MCF 10A (cell line): ENCODE measurements at regions not wholly inside any gene's neighbourhood (a gene's known extent, or its start where the extent isn't known, plus 50 kb on each side); places are given as distances from the start of the nearest gene placed in this dataset.

ENCODE experiments used
- BruUV-seq: library from RNA; stranded (reverse); fragments of 400-500 nt; replicated peaks from 2 replicates; lab custom pipeline; 2021; lab: Mats Ljungman, UMichigan
- CTCF ChIA-PET: fragments of 300-600 bp; sonication (Branson Sonifier 250); formaldehyde crosslinking; extraction: SDS; loops from one replicate; lab custom pipeline; 2021; ENCODE audit warnings: antibody characterized with exemption, inconsistent platforms; lab: Yijun Ruan, JAX
- POLR2A ChIA-PET: fragments of 300-600, 350-650 bp; sonication (Branson Sonifier 250); formaldehyde crosslinking; extraction: SDS; loops from one replicate; lab custom pipeline; 2020; ENCODE audit warnings: antibody characterized with exemption, inconsistent platforms; lab: Yijun Ruan, JAX
- DNase-seq: peaks from one replicate; pipeline ENCODE4 v3.0.0-alpha.2; 2018; ENCODE audit not compliant: unreplicated experiment
- H3K27ac Mint-ChIP-seq: one replicate; pipeline ENCODE4 v1.8.0; 2022; ENCODE audit warnings: mild to moderate bottlenecking, low read depth, mixed read lengths; ENCODE audit not compliant: unreplicated experiment
- H3K27me3 Mint-ChIP-seq: one replicate; pipeline ENCODE4 v1.8.0; 2022; ENCODE audit warnings: mixed read lengths; ENCODE audit not compliant: insufficient read depth, unreplicated experiment
- H3K36me3 Mint-ChIP-seq: one replicate; pipeline ENCODE4 v1.8.0; 2022; ENCODE audit warnings: mild to moderate bottlenecking, moderate library complexity, mixed read lengths; ENCODE audit not compliant: insufficient read depth, unreplicated experiment
- H3K4me1 Mint-ChIP-seq: one replicate; pipeline ENCODE4 v1.8.0; 2022; ENCODE audit warnings: mixed read lengths; ENCODE audit not compliant: insufficient read depth, unreplicated experiment
- H3K4me3 Mint-ChIP-seq: one replicate; pipeline ENCODE4 v1.8.0; 2022; ENCODE audit warnings: mild to moderate bottlenecking, moderate library complexity, mixed read lengths; ENCODE audit not compliant: unreplicated experiment
- H3K9me3 Mint-ChIP-seq: one replicate; pipeline ENCODE4 v1.8.0; 2022; ENCODE audit warnings: mixed read lengths; ENCODE audit not compliant: unreplicated experiment
- CTCF ChIP-seq: fragments of 200-600 bp; IDR thresholded peaks from one replicate; pipeline ENCODE4 v1.8.0; 2022; ENCODE audit warnings: antibody characterized with exemption, mild to moderate bottlenecking; ENCODE audit not compliant: unreplicated experiment
- intact Hi-C: fragments of 100-400 bp; cut with micrococcal nuclease; formaldehyde crosslinking; loops from 2 replicates; pipeline ENCODE4 v1.14.1; 2022

- ChIA-PET CTCF (no interaction called here), POLR2A (no interaction called here)
- no peaks in the 10 kb centered on the region for H3K9me3 Mint-ChIP-seq
- no peak for TF ChIP-seq CTCF
- BruUV-seq, result no TSS peak
- intact Hi-C loops, result no loop called here
- no peak overlapping the region for H3K4me3 Mint-ChIP-seq
- no peaks in the 10 kb centered on the region for H3K27me3 Mint-ChIP-seq
- DNase-seq, result no peak
- no peaks in the 10 kb centered on the region for H3K4me1 Mint-ChIP-seq
- H3K36me3 Mint-ChIP-seq, result peaks cover 49% of the 10 kb centered on the region
- H3K27ac Mint-ChIP-seq, result no peak overlapping the region
Measured at GRCh38 chr17:77461277-77462057, 320.7 kb downstream of the SEC14L1 start.

GRCh38 chr17:77462090-77462489, 321.3 kb downstream of the SEC14L1 start:
- Mint-ChIP-seq H3K4me3 (no peak overlapping the region), H3K36me3 (peaks cover 52% of the 10 kb centered on the region), H3K27me3 (no peaks in the 10 kb centered on the region), H3K27ac (no peak overlapping the region), H3K4me1 (no peaks in the 10 kb centered on the region), H3K9me3 (no peaks in the 10 kb centered on the region)
- ChIA-PET CTCF (no interaction called here), POLR2A (no interaction called here)
- no peak for TF ChIP-seq CTCF
- intact Hi-C loops, result no loop called here
- DNase-seq, result no peak
- BruUV-seq, result no TSS peak

DNA sequence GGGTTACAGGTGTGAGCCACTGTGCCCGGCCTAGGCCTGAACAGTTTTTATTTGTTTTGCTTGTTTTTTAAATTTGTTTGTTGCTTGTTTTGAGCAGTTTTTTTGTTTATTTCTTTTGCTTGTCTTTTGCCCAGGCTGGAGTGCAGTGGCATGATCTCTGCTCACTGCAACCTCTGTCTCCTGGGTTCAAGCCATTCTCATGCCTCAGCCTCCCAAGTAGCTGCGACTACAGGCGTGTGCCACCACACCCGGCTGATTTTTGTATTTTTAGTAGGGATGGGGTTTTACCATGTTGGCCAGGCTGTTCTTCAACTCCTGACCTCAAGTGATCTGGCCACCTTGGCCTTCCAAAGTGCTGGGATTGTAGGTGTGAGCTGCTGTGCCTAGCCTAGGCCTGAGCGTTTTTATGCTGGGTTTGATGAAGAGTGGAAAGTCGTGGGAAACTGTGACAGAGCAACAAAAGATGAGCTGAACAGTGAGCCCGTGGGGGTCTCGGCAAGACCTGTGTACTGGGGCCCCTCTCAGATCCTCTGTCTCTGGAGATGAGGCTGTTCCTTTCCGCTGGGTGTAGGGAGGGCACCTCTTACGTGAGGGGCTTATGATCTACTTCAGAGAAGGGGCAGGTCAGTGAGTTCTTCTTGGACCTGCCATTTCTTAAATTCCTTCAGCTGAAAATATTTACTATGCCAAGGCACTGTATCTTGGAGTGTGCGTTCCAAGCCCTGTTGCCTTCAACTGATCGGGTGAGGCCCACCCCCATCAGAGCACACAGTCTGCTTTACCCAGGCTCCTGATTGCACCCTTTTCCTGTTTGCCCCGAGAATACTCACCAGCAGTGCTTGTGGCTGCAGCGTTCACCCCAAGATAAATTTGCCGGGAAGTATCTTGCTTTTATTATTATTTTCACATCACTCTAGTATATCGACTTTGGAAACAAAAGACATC, 322.1 kb downstream of the SEC14L1 start:
- DNase-seq, result no peak
- CTCF ChIA-PET, result no interaction called here
- Mint-ChIP-seq H3K4me1 (no peaks in the 10 kb centered on the region), H3K36me3 (peaks cover 49% of the 10 kb centered on the region), H3K27ac (no peak overlapping the region), H3K4me3 (no peak overlapping the region), H3K27me3 (no peaks in the 10 kb centered on the region), H3K9me3 (no peaks in the 10 kb centered on the region)
- no TSS peak for BruUV-seq
- TF ChIP-seq CTCF, result no peak
- intact Hi-C loops, result loop anchor here (1.0 kb wide), 1 partner anchor 9 kb away; no protein-coding TSS in a partner anchor
- POLR2A ChIA-PET, result no interaction called here

- CTCF ChIA-PET, result interaction anchor here (0.7 kb wide), 1 partner anchor 275 kb away, joined by 3 read pairs; no protein-coding TSS in a partner anchor
- H3K4me3 Mint-ChIP-seq, result no peak overlapping the region
- BruUV-seq, result no TSS peak
- peaks cover 6% of the 10 kb centered on the region for H3K4me1 Mint-ChIP-seq
- POLR2A ChIA-PET, result no interaction called here
- H3K36me3 Mint-ChIP-seq, result peaks cover 54% of the 10 kb centered on the region
- no peak for TF ChIP-seq CTCF
- H3K27ac Mint-ChIP-seq, result peak overlapping the region; percentile 69
- H3K27me3 Mint-ChIP-seq, result no peaks in the 10 kb centered on the region
- no peak for DNase-seq
- H3K9me3 Mint-ChIP-seq, result peaks cover 1% of the 10 kb centered on the region
- intact Hi-C loops, result no loop called here
Measured at GRCh38 chr17:77464988-77465357, 324.2 kb downstream of the SEC14L1 start.
